ENCODE measurements at regions not wholly inside any gene's neighbourhood (a gene's known extent, or its start where the extent isn't known, plus 50 kb on each side); places are given as distances from the start of the nearest gene placed in this dataset.

GRCh38 chr9:108054131-108054630, 564.6 kb upstream of the KLF4 start:
- ChIA-PET CTCF (ENCODE audit: low intra/inter-chr PET ratio, low total read pairs) (no interaction called here), POLR2A (no interaction called here)
- no peaks in the 10 kb centered on the region for H3K36me3 ChIP-seq (replicated peaks in 1 of 2; ENCODE audit: control insufficient read depth in 1 of 2, insufficient read depth in 2 of 2, low read length in 2 of 2)
- DNase-seq (ENCODE audit: low spot score) (no peak), ATAC-seq (no peak), FAIRE-seq (no peak)
- no TSS peak for BruUV-seq (replicated peaks)
- intact Hi-C loops (cut with micrococcal nuclease; ENCODE audit: unreplicated experiment) = no loop called here
- WGBS (ENCODE audit: low lambda C conversion rate) = 5% methylated on average over 3 of the region's 3 CpGs
- no peaks in the 10 kb centered on the region for H3K27me3 ChIP-seq (ENCODE audit: control insufficient read depth in 1 of 2, insufficient read depth in 2 of 2, low read length in 2 of 2)
- H3K79me2 ChIP-seq (ENCODE audit: insufficient read depth, low read length) = no peaks in the 10 kb centered on the region
- H3K9me3 ChIP-seq (ENCODE audit: low read length) = no peaks in the 10 kb centered on the region
- TF ChIP-seq ZBTB25 (CRISPR knock-in tag; IDR thresholded peaks at IDR 0.05) (no peak), PBX2 (CRISPR knock-in tag; IDR thresholded peaks at IDR 0.05) (no peak), FOXO4 (CRISPR knock-in tag; conservative IDR thresholded peaks at IDR 0.05) (no peak), ZNF562 (CRISPR knock-in tag; IDR thresholded peaks at IDR 0.05; ENCODE audit: borderline replicate concordance) (no peak), ZNF296 (CRISPR knock-in tag; conservative IDR thresholded peaks at IDR 0.05) (no peak), ZNF34 (CRISPR knock-in tag; IDR thresholded peaks at IDR 0.05; ENCODE audit: borderline replicate concordance) (no peak), CBFB (CRISPR knock-in tag; IDR thresholded peaks at IDR 0.05) (no peak), RBFOX2 (IDR thresholded peaks at IDR 0.05; ENCODE audit: low read depth, low read length) (no peak), NFIC (IDR thresholded peaks at IDR 0.05; ENCODE audit: low read length) (no peak), EED (CRISPR knock-in tag; IDR thresholded peaks at IDR 0.05) (no peak), MAF1 (CRISPR knock-in tag; IDR thresholded peaks at IDR 0.05; ENCODE audit: borderline replicate concordance) (no peak), ZNF382 (CRISPR knock-in tag; IDR thresholded peaks at IDR 0.05; ENCODE audit: borderline replicate concordance) (no peak), KLF15 (CRISPR knock-in tag; IDR thresholded peaks at IDR 0.05; ENCODE audit: borderline replicate concordance) (no peak), ZIK1 (CRISPR knock-in tag; IDR thresholded peaks at IDR 0.05; ENCODE audit: borderline replicate concordance, low read depth) (no peak), ZBTB3 (CRISPR knock-in tag; IDR thresholded peaks at IDR 0.05; ENCODE audit: borderline replicate concordance, low read depth) (no peak), ZNF879 (CRISPR knock-in tag; IDR thresholded peaks at IDR 0.05) (no peak), ZNF430 (CRISPR knock-in tag; IDR thresholded peaks at IDR 0.05) (no peak), CEBPZ (IDR thresholded peaks at IDR 0.05; ENCODE audit: low read length) (no peak), PCBP1 (IDR thresholded peaks at IDR 0.05; ENCODE audit: borderline replicate concordance, low read depth, low read length) (no peak), SETDB1 (CRISPR knock-in tag; IDR thresholded peaks at IDR 0.05; ENCODE audit: borderline replicate concordance) (no peak)
- no peak overlapping the region for H2AFZ ChIP-seq (ENCODE audit: low read length)
- no peaks in the 10 kb centered on the region for H4K20me1 ChIP-seq (ENCODE audit: insufficient read depth, low read length)
- no peak overlapping the region for H3K27ac ChIP-seq (ENCODE audit: extremely low read length, insufficient read depth, low read length)
- no peak overlapping the region for H3K9ac ChIP-seq (ENCODE audit: insufficient read depth, low read depth, low read length)
- H3K4me3 ChIP-seq (replicated peaks in 1 of 3; ENCODE audit: insufficient read depth in 1 of 3, low read depth in 2 of 3, low read length in 3 of 3) = no peak overlapping the region
- no peaks in the 10 kb centered on the region for H3K4me1 ChIP-seq (ENCODE audit: insufficient read depth, low read length)
- in situ Hi-C loops (cut with HindIII; ENCODE audit: extremely low pct_ligation_motif_present, low pct_unique_long_range_greater_than_20kb) = no loop called here
- no peak overlapping the region for H3K4me2 ChIP-seq (ENCODE audit: low read depth, low read length)

All from HepG2 (cell line).